ENCODE measurements at regions not wholly inside any gene's neighbourhood (a gene's known extent, or its start where the extent isn't known, plus 50 kb on each side); places are given as distances from the start of the nearest gene placed in this dataset.

DNA sequence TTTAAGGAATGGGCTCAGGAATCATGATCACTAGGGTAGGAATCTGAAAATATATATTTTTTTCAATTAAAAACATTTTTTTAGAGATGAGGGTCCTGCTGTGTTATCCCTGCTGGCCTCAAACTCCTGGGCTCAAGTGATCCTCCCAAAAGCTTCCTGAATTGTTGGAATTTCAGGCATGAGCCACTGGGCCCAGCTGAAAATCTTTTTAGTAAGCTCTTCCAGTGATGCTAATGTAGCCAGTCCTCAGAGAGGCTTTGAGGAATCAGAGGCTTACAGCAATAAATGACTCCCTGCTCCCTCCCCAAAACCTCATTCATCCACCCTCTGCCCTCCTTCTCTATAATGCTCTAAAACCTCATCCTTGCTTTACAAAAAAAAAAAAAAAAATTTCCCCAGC is 129.5 kb downstream of the ZIC3 start:
- Mint-ChIP-seq H3K9me3 (ENCODE audit: unreplicated experiment) (no peaks in the 10 kb centered on the region), H3K27me3 (ENCODE audit: low read depth, unreplicated experiment) (no peaks in the 10 kb centered on the region), H3K27ac (ENCODE audit: unreplicated experiment) (no peak overlapping the region), H3K4me3 (ENCODE audit: unreplicated experiment) (no peak overlapping the region), H3K36me3 (ENCODE audit: low read depth, unreplicated experiment) (no peaks in the 10 kb centered on the region), H3K4me1 (ENCODE audit: low read depth, unreplicated experiment) (no peaks in the 10 kb centered on the region)
- DNase-seq (ENCODE audit: low read depth) (no peak), FAIRE-seq (no peak)
- Histone ChIP-seq H3K9me3 (ENCODE audit: insufficient read depth, low read depth, low read length) (no peaks in the 10 kb centered on the region), H3K4me2 (ENCODE audit: low read length) (no peak overlapping the region), H3K79me2 (ENCODE audit: insufficient read depth, low read length) (no peaks in the 10 kb centered on the region), H3K36me3 (ENCODE audit: insufficient read depth, low read length) (no peaks in the 10 kb centered on the region), H3K4me3 (ENCODE audit: insufficient read depth, low read depth, low read length) (no peak overlapping the region), H3K27me3 (ENCODE audit: insufficient read depth, low read length) (no peaks in the 10 kb centered on the region), H3K4me1 (ENCODE audit: insufficient read depth, low read length) (no peaks in the 10 kb centered on the region), H4K20me1 (ENCODE audit: insufficient read depth, low read length) (no peaks in the 10 kb centered on the region), H3K9ac (ENCODE audit: low read length) (no peak overlapping the region), H3K27ac (ENCODE audit: low read depth, low read length) (no peak overlapping the region), H2AFZ (ENCODE audit: low read depth, low read length) (no peak overlapping the region)
- TF ChIP-seq EZH2 (IDR thresholded peaks at IDR 0.05; ENCODE audit: insufficient read depth, low read length) = no peak
- TF ChIP-seq, protein P1, sequence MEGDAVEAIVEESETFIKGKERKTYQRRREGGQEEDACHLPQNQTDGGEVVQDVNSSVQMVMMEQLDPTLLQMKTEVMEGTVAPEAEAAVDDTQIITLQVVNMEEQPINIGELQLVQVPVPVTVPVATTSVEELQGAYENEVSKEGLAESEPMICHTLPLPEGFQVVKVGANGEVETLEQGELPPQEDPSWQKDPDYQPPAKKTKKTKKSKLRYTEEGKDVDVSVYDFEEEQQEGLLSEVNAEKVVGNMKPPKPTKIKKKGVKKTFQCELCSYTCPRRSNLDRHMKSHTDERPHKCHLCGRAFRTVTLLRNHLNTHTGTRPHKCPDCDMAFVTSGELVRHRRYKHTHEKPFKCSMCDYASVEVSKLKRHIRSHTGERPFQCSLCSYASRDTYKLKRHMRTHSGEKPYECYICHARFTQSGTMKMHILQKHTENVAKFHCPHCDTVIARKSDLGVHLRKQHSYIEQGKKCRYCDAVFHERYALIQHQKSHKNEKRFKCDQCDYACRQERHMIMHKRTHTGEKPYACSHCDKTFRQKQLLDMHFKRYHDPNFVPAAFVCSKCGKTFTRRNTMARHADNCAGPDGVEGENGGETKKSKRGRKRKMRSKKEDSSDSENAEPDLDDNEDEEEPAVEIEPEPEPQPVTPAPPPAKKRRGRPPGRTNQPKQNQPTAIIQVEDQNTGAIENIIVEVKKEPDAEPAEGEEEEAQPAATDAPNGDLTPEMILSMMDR (IDR thresholded peaks at IDR 0.05; ENCODE audit: insufficient read depth, low read depth, low read length) = no peak

DNA sequence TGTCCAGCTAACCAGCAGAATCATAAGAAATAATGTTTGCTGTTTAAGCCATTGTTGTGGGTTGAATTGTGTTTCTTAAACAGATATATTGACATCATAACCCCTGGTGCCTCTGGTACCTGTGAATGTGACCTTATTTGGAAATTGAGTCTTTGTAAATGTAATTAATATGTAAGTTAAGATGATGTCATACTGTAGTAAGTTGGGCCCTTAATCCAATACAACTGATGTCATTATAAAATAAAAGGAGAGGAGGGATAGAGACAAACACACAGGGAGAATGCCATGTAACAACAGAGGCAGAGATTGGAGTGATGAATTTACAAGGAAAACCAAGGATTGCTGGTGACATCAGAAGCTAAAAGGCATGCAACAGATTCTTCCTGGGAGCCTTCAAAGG is 141.4 kb downstream of the ZIC3 start:
- Histone ChIP-seq H3K27me3 (ENCODE audit: insufficient read depth, low read length) (no peaks in the 10 kb centered on the region), H3K79me2 (ENCODE audit: insufficient read depth, low read length) (no peaks in the 10 kb centered on the region), H3K4me3 (ENCODE audit: insufficient read depth, low read depth, low read length) (no peak overlapping the region), H3K27ac (ENCODE audit: low read depth, low read length) (no peak overlapping the region), H4K20me1 (ENCODE audit: insufficient read depth, low read length) (no peaks in the 10 kb centered on the region), H3K4me1 (ENCODE audit: insufficient read depth, low read length) (no peaks in the 10 kb centered on the region), H3K9me3 (ENCODE audit: insufficient read depth, low read depth, low read length) (no peaks in the 10 kb centered on the region), H3K9ac (ENCODE audit: low read length) (no peak overlapping the region), H2AFZ (ENCODE audit: low read depth, low read length) (no peak overlapping the region), H3K4me2 (ENCODE audit: low read length) (no peak overlapping the region), H3K36me3 (ENCODE audit: insufficient read depth, low read length) (no peaks in the 10 kb centered on the region)
- Mint-ChIP-seq H3K36me3 (ENCODE audit: low read depth, unreplicated experiment) (no peaks in the 10 kb centered on the region), H3K27me3 (ENCODE audit: low read depth, unreplicated experiment) (no peaks in the 10 kb centered on the region), H3K27ac (ENCODE audit: unreplicated experiment) (no peak overlapping the region), H3K4me1 (ENCODE audit: low read depth, unreplicated experiment) (no peaks in the 10 kb centered on the region), H3K9me3 (ENCODE audit: unreplicated experiment) (no peaks in the 10 kb centered on the region), H3K4me3 (ENCODE audit: unreplicated experiment) (no peak overlapping the region)
- TF ChIP-seq, protein P1 (IDR thresholded peaks at IDR 0.05; ENCODE audit: insufficient read depth, low read depth, low read length) = no peak
- TF ChIP-seq EZH2 (IDR thresholded peaks at IDR 0.05; ENCODE audit: insufficient read depth, low read length) = no peak
- DNase-seq (ENCODE audit: low read depth) = no peak
- FAIRE-seq = no peak

GRCh38 chrX:137742846-137743245 is 176.9 kb downstream of the ZIC3 start:
- no peaks in the 10 kb centered on the region for H3K36me3 Mint-ChIP-seq (ENCODE audit: low read depth, unreplicated experiment)
- Histone ChIP-seq H3K27me3 (ENCODE audit: insufficient read depth, low read length) (no peaks in the 10 kb centered on the region), H3K79me2 (ENCODE audit: insufficient read depth, low read length) (no peaks in the 10 kb centered on the region), H3K4me2 (ENCODE audit: low read length) (no peak overlapping the region), H4K20me1 (ENCODE audit: insufficient read depth, low read length) (no peaks in the 10 kb centered on the region), H3K36me3 (ENCODE audit: insufficient read depth, low read length) (no peaks in the 10 kb centered on the region), H3K27ac (ENCODE audit: low read depth, low read length) (no peak overlapping the region), H3K9ac (ENCODE audit: low read length) (no peak overlapping the region), H2AFZ (ENCODE audit: low read depth, low read length) (no peak overlapping the region), H3K9me3 (ENCODE audit: insufficient read depth, low read depth, low read length) (no peaks in the 10 kb centered on the region), H3K4me1 (ENCODE audit: insufficient read depth, low read length) (no peaks in the 10 kb centered on the region), H3K4me3 (ENCODE audit: insufficient read depth, low read depth, low read length) (no peak overlapping the region)
- no peak for FAIRE-seq
- no peak for DNase-seq (ENCODE audit: low read depth)
- no peak overlapping the region for H3K4me3 Mint-ChIP-seq (ENCODE audit: unreplicated experiment)
- TF ChIP-seq, protein P1 (IDR thresholded peaks at IDR 0.05; ENCODE audit: insufficient read depth, low read depth, low read length) = no peak
- TF ChIP-seq EZH2 (IDR thresholded peaks at IDR 0.05; ENCODE audit: insufficient read depth, low read length) = no peak
- peaks cover 3% of the 10 kb centered on the region for H3K9me3 Mint-ChIP-seq (ENCODE audit: unreplicated experiment)
- H3K27me3 Mint-ChIP-seq (ENCODE audit: low read depth, unreplicated experiment) = no peaks in the 10 kb centered on the region
- H3K27ac Mint-ChIP-seq (ENCODE audit: unreplicated experiment) = no peak overlapping the region
- no peaks in the 10 kb centered on the region for H3K4me1 Mint-ChIP-seq (ENCODE audit: low read depth, unreplicated experiment)

Data from astrocyte (in vitro differentiated cells and primary cell).